GM19468 (cell line): ENCODE measurements at regions not wholly inside any gene's neighbourhood (a gene's known extent, or its start where the extent isn't known, plus 50 kb on each side); places are given as distances from the start of the nearest gene placed in this dataset.

Source experiments
- ATAC-seq: cut with Tn5 transposase; IDR thresholded peaks from one replicate; pipeline ENCODE4 v1.9.1; 2021; ENCODE audit warnings: mild to moderate bottlenecking, moderate library complexity, moderate number of reproducible peaks; ENCODE audit not compliant: unreplicated experiment; ENCODE audit errors: extremely low read depth

GRCh38 chrX:124814106-124814505 lies 467.7 kb downstream of the SH2D1A start:
- ATAC-seq: no peak

- no peak for ATAC-seq
Observed at GRCh38 chrX:124818033-124818432, 471.7 kb downstream of the SH2D1A start.

GRCh38 chrX:124818764-124819163 lies 472.4 kb downstream of the SH2D1A start:
- no peak for ATAC-seq

GRCh38 chrX:124820738-124821137 lies 474.4 kb downstream of the SH2D1A start:
- ATAC-seq: no peak

GRCh38 chrX:124827258-124827845 lies 481.0 kb downstream of the SH2D1A start:
- no peak for ATAC-seq

GRCh38 chrX:124829930-124830329 lies 483.6 kb downstream of the SH2D1A start:
- ATAC-seq: no peak

GRCh38 chrX:124836786-124837185 lies 482.9 kb upstream of the TEX13C start:
- ATAC-seq: no peak

- ATAC-seq: no peak
Observed at GRCh38 chrX:124842205-124842604, 477.5 kb upstream of the TEX13C start.

- ATAC-seq: no peak
Observed at GRCh38 chrX:124860736-124861135, 458.9 kb upstream of the TEX13C start.

GRCh38 chrX:124862301-124862700 lies 457.4 kb upstream of the TEX13C start:
- ATAC-seq: no peak

- ATAC-seq: no peak
Observed at GRCh38 chrX:124863303-124863702, 456.4 kb upstream of the TEX13C start.

GRCh38 chrX:124887572-124887971 lies 432.1 kb upstream of the TEX13C start:
- ATAC-seq: no peak

GRCh38 chrX:124895947-124896346 lies 423.7 kb upstream of the TEX13C start:
- no peak for ATAC-seq

GRCh38 chrX:124902953-124903352 lies 416.7 kb upstream of the TEX13C start:
- ATAC-seq: no peak

GRCh38 chrX:124910611-124911010 lies 409.1 kb upstream of the TEX13C start:
- ATAC-seq: no peak

GRCh38 chrX:124917011-124917410 lies 402.7 kb upstream of the TEX13C start:
- no peak for ATAC-seq

- no peak for ATAC-seq
Observed at GRCh38 chrX:124925681-124926080, 394.0 kb upstream of the TEX13C start.

GRCh38 chrX:124931241-124931640 lies 388.4 kb upstream of the TEX13C start:
- ATAC-seq: no peak

GRCh38 chrX:124931958-124932357 lies 387.7 kb upstream of the TEX13C start:
- ATAC-seq: no peak

- no peak for ATAC-seq
Observed at GRCh38 chrX:124938715-124939114, 381.0 kb upstream of the TEX13C start.

- ATAC-seq: no peak
Observed at GRCh38 chrX:124940531-124940930, 379.1 kb upstream of the TEX13C start.

GRCh38 chrX:124954402-124954801 lies 365.3 kb upstream of the TEX13C start:
- no peak for ATAC-seq

GRCh38 chrX:124960454-124960853 lies 359.2 kb upstream of the TEX13C start:
- no peak for ATAC-seq
